ENCODE measurements at regions not wholly inside any gene's neighbourhood (a gene's known extent, or its start where the extent isn't known, plus 50 kb on each side); places are given as distances from the start of the nearest gene placed in this dataset.
A peak's percentile ranks its signal among the peaks of the same experiment; 100 is the strongest.
"Not testable (repeated sequence)": the region's sequence is repeated elsewhere in the genome, so short reads cannot be mapped to it uniquely, and the experiment has no call there.

DNA sequence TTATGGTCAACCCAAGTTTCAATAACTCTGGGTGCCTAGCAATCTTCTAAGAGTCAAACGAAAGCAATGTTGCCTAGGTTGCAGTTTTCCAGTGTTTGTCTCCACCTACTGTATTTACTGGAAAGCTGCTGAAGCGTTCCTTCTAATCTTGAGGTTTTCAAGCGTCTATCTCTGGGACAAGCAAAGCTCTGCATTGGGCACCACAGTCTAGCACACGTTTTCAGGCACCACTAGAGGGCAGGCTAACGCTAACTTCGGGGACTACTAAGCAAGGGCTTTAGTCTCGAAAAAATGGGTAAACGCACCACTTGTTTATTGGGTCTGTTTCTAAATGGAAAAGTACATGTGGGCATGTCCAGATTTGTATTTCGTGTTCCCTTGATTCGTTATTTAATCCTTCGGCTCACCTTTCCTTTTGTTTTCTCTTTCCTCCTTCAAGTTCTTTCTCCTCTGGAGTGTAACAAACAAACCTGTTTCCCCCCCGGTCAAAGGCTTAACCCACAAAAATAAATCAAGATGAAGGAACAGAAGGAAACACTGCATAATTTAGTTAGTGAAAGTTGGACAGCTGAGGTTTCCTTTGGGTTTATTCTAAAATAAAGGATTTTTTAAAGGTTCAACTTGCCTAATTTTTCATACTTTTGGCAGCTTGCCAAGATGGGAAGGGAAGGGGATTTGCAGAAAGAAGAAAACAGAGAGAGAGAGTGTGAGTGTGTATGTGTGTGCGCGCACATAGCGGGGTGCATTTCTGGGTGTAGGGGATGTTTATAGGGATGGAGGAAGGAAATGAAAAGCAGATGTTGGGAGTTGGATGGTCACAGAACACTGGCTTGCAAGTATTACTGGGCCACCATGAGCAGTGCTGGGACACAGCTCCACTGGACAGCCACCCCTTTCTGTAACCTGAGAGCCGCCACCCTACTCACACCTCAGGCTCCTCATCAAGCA, 348.3 kb downstream of the GOLGA6L6 start:
- DNase-seq (ENCODE audit: missing footprints); intact Hi-C loops (cut with DNase I): not testable (repeated sequence)
- peak; percentile 94 for ATAC-seq

GRCh38 chr15:20191508-20192125, 350.0 kb downstream of the GOLGA6L6 start:
- ATAC-seq; intact Hi-C loops (cut with DNase I): not testable (repeated sequence)

GRCh38 chr15:20188611-20189010, 353.0 kb downstream of the GOLGA6L6 start:
- intact Hi-C loops (cut with DNase I); DNase-seq (ENCODE audit: missing footprints); ATAC-seq: not testable (repeated sequence)

More at GRCh38 chr15:20191508-20192125, 350.0 kb downstream of the GOLGA6L6 start:
- DNase-seq (ENCODE audit: missing footprints): not testable (repeated sequence)

GRCh38 chr15:20187370-20188355, 353.9 kb downstream of the GOLGA6L6 start:
- intact Hi-C loops (cut with DNase I); DNase-seq (ENCODE audit: missing footprints): not testable (repeated sequence)
- peak; percentile 40 for ATAC-seq

GRCh38 chr15:20184879-20185278, 356.7 kb downstream of the GOLGA6L6 start:
- DNase-seq (ENCODE audit: missing footprints); ATAC-seq; intact Hi-C loops (cut with DNase I): not testable (repeated sequence)

GRCh38 chr15:20168221-20168620, 373.4 kb downstream of the GOLGA6L6 start:
- DNase-seq (ENCODE audit: missing footprints); intact Hi-C loops (cut with DNase I); ATAC-seq: not testable (repeated sequence)

GRCh38 chr15:20153528-20153927, 388.1 kb downstream of the GOLGA6L6 start:
- intact Hi-C loops (cut with DNase I); DNase-seq (ENCODE audit: missing footprints); ATAC-seq: not testable (repeated sequence)

DNA sequence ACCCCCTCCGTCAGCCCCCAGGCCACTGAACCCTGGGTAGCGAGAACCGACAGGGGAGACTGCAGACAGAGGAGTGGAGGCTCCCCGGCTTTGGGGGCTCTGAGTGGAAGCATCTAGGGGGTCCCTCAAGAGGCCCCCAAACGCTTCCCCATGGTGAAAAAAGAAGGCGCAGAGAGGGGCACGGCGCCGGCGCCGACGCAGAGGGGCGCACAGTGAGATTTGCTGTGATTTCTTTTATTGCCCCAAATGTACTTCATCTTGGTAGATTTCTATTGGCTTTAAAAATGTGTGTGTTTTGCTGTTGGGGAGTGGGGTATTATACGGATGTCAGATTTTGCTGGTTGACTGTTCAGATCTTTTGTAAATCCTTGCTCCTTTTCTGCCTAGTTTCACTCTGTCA, 392.9 kb downstream of the GOLGA6L6 start:
- ATAC-seq; intact Hi-C loops (cut with DNase I): not testable (repeated sequence)
- DNase-seq (ENCODE audit: missing footprints): peak; percentile 46

DNA sequence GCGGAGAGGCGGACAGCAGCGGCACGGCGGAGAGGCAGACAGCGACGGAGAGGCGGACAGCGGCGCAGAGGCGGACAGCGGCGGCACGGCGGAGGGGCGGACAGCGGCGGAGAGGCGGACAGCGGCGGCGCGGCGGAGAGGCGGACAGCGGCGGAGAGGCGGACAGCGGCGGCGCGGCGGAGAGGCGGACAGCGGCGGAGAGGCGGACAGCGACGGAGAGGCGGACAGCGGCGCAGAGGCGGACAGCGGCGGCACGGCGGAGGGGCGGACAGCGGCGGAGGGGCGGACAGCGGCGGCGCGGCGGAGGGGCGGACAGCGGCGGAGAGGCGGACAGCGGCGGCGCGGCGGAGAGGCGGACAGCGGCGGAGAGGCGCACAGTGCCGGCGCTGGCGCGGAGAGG, 393.6 kb downstream of the GOLGA6L6 start:
- intact Hi-C loops (cut with DNase I); ATAC-seq: not testable (repeated sequence)
- DNase-seq (ENCODE audit: missing footprints): peak; percentile 18

- DNase-seq (ENCODE audit: missing footprints): peak; percentile 58
- intact Hi-C loops (cut with DNase I); ATAC-seq: not testable (repeated sequence)
Observed at GRCh38 chr15:20144333-20145036, 397.1 kb downstream of the GOLGA6L6 start.

GRCh38 chr15:20142906-20143305, 398.7 kb downstream of the GOLGA6L6 start:
- ATAC-seq; intact Hi-C loops (cut with DNase I): not testable (repeated sequence)
- peak; percentile 5 for DNase-seq (ENCODE audit: missing footprints)

GRCh38 chr15:20142410-20142809, 399.2 kb downstream of the GOLGA6L6 start:
- ATAC-seq; intact Hi-C loops (cut with DNase I): not testable (repeated sequence)
- DNase-seq (ENCODE audit: missing footprints): peak; percentile 68

DNA sequence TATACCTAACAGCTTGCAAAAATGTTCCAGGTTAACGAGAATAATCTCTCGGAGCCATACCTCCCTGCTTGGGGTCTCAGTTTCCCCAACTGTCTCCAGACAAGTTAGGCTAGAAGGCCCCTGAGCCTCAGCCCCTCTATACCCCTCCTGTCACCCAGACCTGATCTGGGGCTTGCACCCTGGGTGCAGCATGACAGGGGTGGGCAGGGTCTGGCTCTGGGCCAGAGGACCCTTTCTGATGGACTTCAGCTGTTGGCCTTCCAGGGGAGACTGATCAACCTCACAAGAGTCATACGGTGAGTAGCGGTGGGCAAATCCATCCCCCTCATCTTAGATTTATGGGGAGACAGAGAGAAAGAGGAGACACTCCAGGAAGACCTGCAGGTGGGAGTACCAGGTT, 416.9 kb downstream of the GOLGA6L6 start:
- ATAC-seq; intact Hi-C loops (cut with DNase I): not testable (repeated sequence)
- peak; percentile 26 for DNase-seq (ENCODE audit: missing footprints)

DNA sequence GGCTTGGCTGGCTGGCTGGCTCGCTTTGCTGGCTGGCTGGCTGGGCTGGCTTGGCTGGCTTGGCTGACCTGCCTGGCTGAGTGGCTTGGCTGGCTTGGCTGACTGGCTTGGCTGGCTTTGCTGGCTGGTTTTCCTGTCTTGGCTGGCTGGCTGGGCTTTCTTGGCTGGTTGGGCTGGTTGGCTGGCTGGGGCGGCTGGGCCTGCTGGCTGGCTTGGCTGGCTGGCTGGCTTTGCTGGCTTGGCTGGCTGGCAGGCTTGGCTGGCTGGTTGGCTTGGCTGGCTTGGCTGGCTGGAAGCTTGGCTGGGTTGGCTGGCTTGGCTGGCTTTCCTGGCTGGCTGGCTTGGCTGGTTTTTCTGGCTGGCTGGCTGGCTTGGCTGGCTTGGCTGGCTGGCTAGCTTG, 435.6 kb downstream of the GOLGA6L6 start:
- ATAC-seq (no peak), DNase-seq (ENCODE audit: missing footprints) (peak; percentile 72)
- intact Hi-C loops (cut with DNase I): no loop called here

DNA sequence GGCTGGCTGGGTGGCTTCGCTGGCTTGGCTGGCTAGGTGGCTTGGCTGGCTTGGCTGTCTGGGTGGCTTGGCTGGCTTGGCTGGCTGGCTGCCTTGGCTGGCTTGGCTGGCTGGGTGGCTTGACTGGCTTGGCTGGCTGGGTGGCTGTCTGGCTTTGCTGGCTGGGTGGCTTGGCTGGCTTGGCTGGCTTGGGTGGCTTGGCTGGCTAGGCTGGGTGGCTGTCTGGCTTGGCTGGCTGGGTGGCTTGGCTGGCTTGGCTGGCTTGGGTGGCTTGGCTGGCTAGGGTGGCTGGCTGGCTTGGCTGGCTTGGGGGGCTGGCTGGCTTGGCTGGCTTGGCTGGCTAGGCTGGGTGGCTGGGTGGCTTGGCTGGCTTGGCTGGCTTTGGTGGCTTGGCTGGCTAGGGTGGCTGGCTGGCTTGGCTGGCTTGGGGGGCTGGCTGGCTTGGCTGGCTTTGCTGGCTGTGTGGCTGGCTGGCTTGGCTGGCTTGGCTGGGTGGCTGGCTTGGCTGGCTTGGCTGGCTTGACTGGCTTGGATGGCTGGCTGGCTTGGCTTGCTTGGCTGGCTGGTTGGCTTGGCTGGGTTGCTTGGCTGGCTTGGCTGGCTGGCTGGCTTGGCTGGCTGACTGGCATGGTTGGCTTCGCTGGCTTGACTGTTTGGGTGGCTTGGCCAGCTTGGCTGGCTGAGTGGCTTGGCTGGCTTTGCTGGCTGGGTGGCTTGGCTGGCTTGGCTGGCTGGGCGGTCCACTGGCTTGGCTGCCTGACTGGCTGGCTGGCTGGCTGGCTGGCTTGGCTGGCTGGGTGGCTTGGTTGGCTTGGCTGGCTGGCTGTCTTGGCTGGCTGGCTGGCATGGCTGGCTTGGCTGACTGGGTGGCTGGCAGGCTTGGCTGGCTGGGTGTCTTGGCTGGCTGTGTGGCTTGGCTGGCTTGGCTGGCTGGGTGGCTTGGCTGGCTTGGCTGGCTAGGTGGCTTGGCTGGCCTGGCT, 436.3 kb downstream of the GOLGA6L6 start:
- ATAC-seq; intact Hi-C loops (cut with DNase I): not testable (repeated sequence)
- DNase-seq (ENCODE audit: missing footprints): peak; percentile 58

DNA sequence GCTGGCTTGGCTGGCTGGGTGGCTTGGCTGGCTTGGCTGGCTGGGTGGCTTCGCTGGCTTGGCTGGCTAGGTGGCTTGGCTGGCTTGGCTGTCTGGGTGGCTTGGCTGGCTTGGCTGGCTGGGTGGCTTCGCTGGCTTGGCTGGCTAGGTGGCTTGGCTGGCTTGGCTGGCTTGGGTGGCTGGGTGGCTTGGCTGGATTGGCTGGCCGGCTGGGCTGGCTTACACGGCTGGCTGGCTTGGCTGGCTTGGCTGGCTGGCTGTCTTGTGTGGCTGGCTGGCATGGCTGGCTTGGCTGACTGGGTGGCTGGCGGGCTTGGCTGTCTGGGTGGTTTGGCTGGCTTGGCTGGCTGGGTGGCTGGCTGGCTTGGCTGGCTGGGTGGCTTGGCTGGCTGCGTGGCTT, 437.0 kb downstream of the GOLGA6L6 start:
- intact Hi-C loops (cut with DNase I); ATAC-seq: not testable (repeated sequence)
- DNase-seq (ENCODE audit: missing footprints): peak; percentile 85

GRCh38 chr15:20102862-20103261, 438.7 kb downstream of the GOLGA6L6 start:
- intact Hi-C loops (cut with DNase I); ATAC-seq: not testable (repeated sequence)
- DNase-seq (ENCODE audit: missing footprints): peak; percentile 84
